Ishikawa (cell line): ENCODE measurements at regions not wholly inside any gene's neighbourhood (a gene's known extent, or its start where the extent isn't known, plus 50 kb on each side); places are given as distances from the start of the nearest gene placed in this dataset.

Experiments used
- CEBPB ChIP-seq: IDR thresholded peaks from 2 replicates; pipeline ENCODE4 v1.6.1; 2012
- CREB1 ChIP-seq: IDR thresholded peaks from 2 replicates; pipeline ENCODE4 v1.6.1; 2012; ENCODE audit warnings: low read depth
- EP300 ChIP-seq: IDR thresholded peaks from 2 replicates; pipeline ENCODE4 v1.6.1; 2012; ENCODE audit warnings: borderline replicate concordance
- MAX ChIP-seq: IDR thresholded peaks from 2 replicates; pipeline ENCODE4 v1.6.1; 2012
- NFIC ChIP-seq: IDR thresholded peaks from 2 replicates; pipeline ENCODE4 v1.6.1; 2012
- RAD21 ChIP-seq: IDR thresholded peaks from 2 replicates; pipeline ENCODE4 v1.6.1; 2012; ENCODE audit warnings: low read depth
- REST ChIP-seq: IDR thresholded peaks from 2 replicates; pipeline ENCODE4 v1.6.1; 2012; ENCODE audit warnings: low read depth, mild to moderate bottlenecking
- TAF1 ChIP-seq: IDR thresholded peaks from 2 replicates; pipeline ENCODE4 v1.6.1; 2012; ENCODE audit warnings: low read depth, mild to moderate bottlenecking
- USF1 ChIP-seq: IDR thresholded peaks from 2 replicates; pipeline ENCODE4 v1.6.1; 2012
- YY1 ChIP-seq: IDR thresholded peaks from 2 replicates; pipeline ENCODE4 v1.6.1; 2012; ENCODE audit warnings: low read depth

GRCh38 chr4:13721894-13722293 lies 94.4 kb upstream of the BOD1L1 start:
- TF ChIP-seq YY1: no peak
- TF ChIP-seq USF1: no peak
- TF ChIP-seq RAD21: no peak
- TF ChIP-seq REST: no peak
- TF ChIP-seq MAX: no peak
- TF ChIP-seq EP300: no peak
- no peak for TF ChIP-seq CEBPB
- no peak for TF ChIP-seq CREB1
- TF ChIP-seq NFIC: no peak
- no peak for TF ChIP-seq TAF1
